Thyroid gland (tissue), 4 donors: ENCODE measurements at regions not wholly inside any gene's neighbourhood (a gene's known extent, or its start where the extent isn't known, plus 50 kb on each side); places are given as distances from the start of the nearest gene placed in this dataset.

Experiments used
- CTCF ChIP-seq, 6 experiments: fragments of 200-600 bp in 3 of 6; fragments of 450-650 bp in 3 of 6; sonication (generic) in 3 of 6; IDR thresholded peaks; one replicate each; pipeline ENCODE4 v1.5.1; 2016 to 2019; ENCODE audit warnings: antibody characterized with exemption in 6 of 6, mild to moderate bottlenecking in 2 of 6, inconsistent platforms in 1 of 6, moderate library complexity in 1 of 6
- POLR2A ChIP-seq, 2 donors: fragments of 450-650 bp; IDR thresholded peaks; one replicate each; pipeline ENCODE4 v1.6.1; 2017; ENCODE audit warnings: antibody characterized with exemption in 2 of 2, mild to moderate bottlenecking in 2 of 2, moderate library complexity in 1 of 2

GRCh38 chr6:67394254-67394653, 1240.8 kb upstream of the ADGRB3 start:
- TF ChIP-seq CTCF (IDR thresholded peaks at IDR 0.05): no peak
- no peak for TF ChIP-seq POLR2A (IDR thresholded peaks at IDR 0.05)
